Duodenal mucosa (tissue), 2 donors: ENCODE measurements at regions not wholly inside any gene's neighbourhood (a gene's known extent, or its start where the extent isn't known, plus 50 kb on each side); places are given as distances from the start of the nearest gene placed in this dataset.
A peak's percentile ranks its signal among the peaks of the same experiment; 100 is the strongest.

Experiments used
- H3K27ac ChIP-seq: one replicate; pipeline ENCODE4 v1.7.0; 2013; ENCODE audit warnings: low read depth, low read length
- H3K27me3 ChIP-seq, 2 donors: one replicate each; pipeline ENCODE4 v1.7.0; 2013; ENCODE audit warnings: low read length in 2 of 2, control low read depth in 1 of 2; ENCODE audit not compliant: insufficient read depth in 2 of 2, control insufficient read depth in 1 of 2
- H3K36me3 ChIP-seq, 2 donors: one replicate each; pipeline ENCODE4 v1.7.0; 2013; ENCODE audit warnings: low read length in 2 of 2, control low read depth in 1 of 2; ENCODE audit not compliant: insufficient read depth in 2 of 2, control insufficient read depth in 1 of 2
- H3K4me1 ChIP-seq, 2 donors: one replicate each; pipeline ENCODE4 v1.7.0; 2013; ENCODE audit warnings: low read length in 2 of 2, control low read depth in 1 of 2; ENCODE audit not compliant: insufficient read depth in 2 of 2, control insufficient read depth in 1 of 2
- H3K4me3 ChIP-seq, 2 donors: one replicate each; pipeline ENCODE4 v1.7.0; 2013; ENCODE audit warnings: low read length in 2 of 2, low read depth in 1 of 2
- H3K9ac ChIP-seq, 2 donors: one replicate each; pipeline ENCODE4 v1.7.0; 2013; ENCODE audit warnings: low read length in 2 of 2, low read depth in 1 of 2
- H3K9me3 ChIP-seq, 2 donors: one replicate each; pipeline ENCODE4 v1.7.0; 2013; ENCODE audit warnings: low read length in 2 of 2, control low read depth in 1 of 2; ENCODE audit not compliant: control insufficient read depth in 1 of 2

GRCh38 chr12:94873734-94874517 lies 129.6 kb downstream of the NDUFA12 start:
- peak overlapping the region; percentile 42 to 59 for H3K4me3 ChIP-seq
- no peak overlapping the region for H3K27ac ChIP-seq
- H3K4me1 ChIP-seq, result no peaks in the 10 kb centered on the region
- H3K36me3 ChIP-seq, result no peaks in the 10 kb centered on the region
- peaks cover 40 to 54% of the 10 kb centered on the region in 2 donors for H3K27me3 ChIP-seq
- no peak overlapping the region for H3K9ac ChIP-seq
- H3K9me3 ChIP-seq, result no peaks in the 10 kb centered on the region

GRCh38 chr12:94872971-94873733 lies 130.3 kb downstream of the NDUFA12 start:
- no peak overlapping the region for H3K27ac ChIP-seq
- no peaks in the 10 kb centered on the region for H3K9me3 ChIP-seq
- H3K4me3 ChIP-seq, result peak overlapping the region in 1 of 2 donors; percentile 36
- H3K9ac ChIP-seq, result no peak overlapping the region
- H3K4me1 ChIP-seq, result no peaks in the 10 kb centered on the region
- no peaks in the 10 kb centered on the region for H3K36me3 ChIP-seq
- H3K27me3 ChIP-seq, result peaks cover 40 to 54% of the 10 kb centered on the region in 2 donors

GRCh38 chr12:94872671-94872970 lies 130.9 kb downstream of the NDUFA12 start:
- H3K4me1 ChIP-seq, result no peaks in the 10 kb centered on the region
- no peak overlapping the region for H3K9ac ChIP-seq
- H3K27me3 ChIP-seq, result peaks cover 40 to 54% of the 10 kb centered on the region in 2 donors
- no peaks in the 10 kb centered on the region for H3K9me3 ChIP-seq
- no peaks in the 10 kb centered on the region for H3K36me3 ChIP-seq
- no peak overlapping the region for H3K27ac ChIP-seq
- peak overlapping the region in 1 of 2 donors; percentile 36 for H3K4me3 ChIP-seq

GRCh38 chr12:94872007-94872653 lies 131.4 kb downstream of the NDUFA12 start:
- Histone ChIP-seq H3K4me3 (no peak overlapping the region), H3K27me3 (peaks cover 40 to 54% of the 10 kb centered on the region in 2 donors), H3K27ac (no peak overlapping the region)

GRCh38 chr12:94870511-94870910 lies 133.0 kb downstream of the NDUFA12 start:
- no peaks in the 10 kb centered on the region for H3K4me1 ChIP-seq
- no peak overlapping the region for H3K4me3 ChIP-seq
- peaks cover 35 to 44% of the 10 kb centered on the region in 2 donors for H3K27me3 ChIP-seq
- H3K9me3 ChIP-seq, result no peaks in the 10 kb centered on the region
- H3K27ac ChIP-seq, result no peak overlapping the region
- no peaks in the 10 kb centered on the region for H3K36me3 ChIP-seq
- H3K9ac ChIP-seq, result no peak overlapping the region

More at GRCh38 chr12:94872007-94872653, 131.4 kb downstream of the NDUFA12 start:
- no peaks in the 10 kb centered on the region for H3K9me3 ChIP-seq
- no peaks in the 10 kb centered on the region for H3K36me3 ChIP-seq
- no peak overlapping the region for H3K9ac ChIP-seq
- H3K4me1 ChIP-seq, result no peaks in the 10 kb centered on the region

- H3K4me3 ChIP-seq, result no peak overlapping the region
- no peaks in the 10 kb centered on the region for H3K9me3 ChIP-seq
- no peaks in the 10 kb centered on the region for H3K4me1 ChIP-seq
- peaks cover 16 to 24% of the 10 kb centered on the region in 2 donors for H3K27me3 ChIP-seq
- no peak overlapping the region for H3K27ac ChIP-seq
- H3K36me3 ChIP-seq, result no peaks in the 10 kb centered on the region
- no peak overlapping the region for H3K9ac ChIP-seq
These were observed 135.3 kb downstream of the NDUFA12 start for GRCh38 chr12:94868161-94868560.

- H3K9me3 ChIP-seq, result no peaks in the 10 kb centered on the region
- H3K4me1 ChIP-seq, result no peaks in the 10 kb centered on the region
- no peaks in the 10 kb centered on the region for H3K36me3 ChIP-seq
- H3K27me3 ChIP-seq, result peaks cover 7 to 15% of the 10 kb centered on the region in 2 donors
- no peak overlapping the region for H3K27ac ChIP-seq
- H3K9ac ChIP-seq, result no peak overlapping the region
- H3K4me3 ChIP-seq, result no peak overlapping the region
These were observed 136.2 kb downstream of the NDUFA12 start for GRCh38 chr12:94867066-94867855.

GRCh38 chr12:94864987-94865386 lies 138.5 kb downstream of the NDUFA12 start:
- Histone ChIP-seq H3K4me3 (no peak overlapping the region), H3K27ac (no peak overlapping the region), H3K9ac (no peak overlapping the region), H3K9me3 (no peaks in the 10 kb centered on the region), H3K4me1 (no peaks in the 10 kb centered on the region), H3K36me3 (no peaks in the 10 kb centered on the region), H3K27me3 (no peaks in the 10 kb centered on the region)

GRCh38 chr12:94863321-94864035 lies 140.0 kb downstream of the NDUFA12 start:
- H3K27me3 ChIP-seq, result no peaks in the 10 kb centered on the region
- no peak overlapping the region for H3K27ac ChIP-seq
- no peak overlapping the region for H3K4me3 ChIP-seq
- no peaks in the 10 kb centered on the region for H3K9me3 ChIP-seq
- no peaks in the 10 kb centered on the region for H3K36me3 ChIP-seq
- H3K9ac ChIP-seq, result no peak overlapping the region
- no peaks in the 10 kb centered on the region for H3K4me1 ChIP-seq
